C4-2B (cell line): ENCODE measurements at regions not wholly inside any gene's neighbourhood (a gene's known extent, or its start where the extent isn't known, plus 50 kb on each side); places are given as distances from the start of the nearest gene placed in this dataset.

Experiments used
- CTCF ChIP-seq: fragments of 450-650 bp; conservative IDR thresholded peaks from 2 replicates; pipeline ENCODE4 v1.5.1; 2017; ENCODE audit warnings: mild to moderate bottlenecking
- ZFX ChIP-seq: fragments of 450-650 bp; IDR thresholded peaks from 2 replicates; pipeline ENCODE4 v1.6.1; 2017

- TF ChIP-seq CTCF (no peak), ZFX (no peak)
Observed at GRCh38 chr6:8865451-8865850, 430.1 kb upstream of the SLC35B3 start.
